HG02610 (cell line): ENCODE measurements at regions not wholly inside any gene's neighbourhood (a gene's known extent, or its start where the extent isn't known, plus 50 kb on each side); places are given as distances from the start of the nearest gene placed in this dataset.

ENCODE experiments used
- ATAC-seq: cut with Tn5 transposase; IDR thresholded peaks from one replicate; pipeline ENCODE4 v1.9.1; 2021; ENCODE audit warnings: mild to moderate bottlenecking, moderate library complexity; ENCODE audit not compliant: unreplicated experiment

- no peak for ATAC-seq
Observed at GRCh38 chr3:180330440-180330839, 271.5 kb upstream of the TTC14 start.

GRCh38 chr3:180332608-180333007 is 269.4 kb upstream of the TTC14 start:
- peak; percentile 61 for ATAC-seq

GRCh38 chr3:180335050-180335449 is 266.9 kb upstream of the TTC14 start:
- ATAC-seq = no peak

GRCh38 chr3:180340395-180340794 is 261.6 kb upstream of the TTC14 start:
- ATAC-seq = no peak

GRCh38 chr3:180341516-180341915 is 260.4 kb upstream of the TTC14 start:
- ATAC-seq = no peak

- no peak for ATAC-seq
Observed at GRCh38 chr3:180351601-180352000, 250.4 kb upstream of the TTC14 start.

GRCh38 chr3:180352261-180352660 is 249.7 kb upstream of the TTC14 start:
- no peak for ATAC-seq

GRCh38 chr3:180354214-180354613 is 247.7 kb upstream of the TTC14 start:
- no peak for ATAC-seq

GRCh38 chr3:180358179-180358578 is 243.8 kb upstream of the TTC14 start:
- ATAC-seq = no peak

- ATAC-seq = no peak
Observed at GRCh38 chr3:180359061-180359952, 242.7 kb upstream of the TTC14 start.

GRCh38 chr3:180359953-180360279 is 242.0 kb upstream of the TTC14 start:
- no peak for ATAC-seq

GRCh38 chr3:180362081-180362480 is 239.9 kb upstream of the TTC14 start:
- no peak for ATAC-seq

- no peak for ATAC-seq
Observed at GRCh38 chr3:180375831-180376230, 226.1 kb upstream of the TTC14 start.

GRCh38 chr3:180378496-180378895 is 223.5 kb upstream of the TTC14 start:
- ATAC-seq = no peak

- no peak for ATAC-seq
Observed at GRCh38 chr3:180382638-180383180, 219.3 kb upstream of the TTC14 start.

- ATAC-seq = no peak
Observed at GRCh38 chr3:180383332-180384020, 218.5 kb upstream of the TTC14 start.

GRCh38 chr3:180390313-180390712 is 211.7 kb upstream of the TTC14 start:
- ATAC-seq = no peak

GRCh38 chr3:180391001-180391400 is 211.0 kb upstream of the TTC14 start:
- ATAC-seq = no peak

- ATAC-seq = no peak
Observed at GRCh38 chr3:180401226-180401625, 200.7 kb upstream of the TTC14 start.

GRCh38 chr3:180402471-180403073 is 199.4 kb upstream of the TTC14 start:
- ATAC-seq = no peak

GRCh38 chr3:180403156-180403555 is 198.8 kb upstream of the TTC14 start:
- ATAC-seq = no peak

- no peak for ATAC-seq
Observed at GRCh38 chr3:180408654-180409053, 193.3 kb upstream of the TTC14 start.
